CD14-positive monocyte (primary cell): ENCODE measurements at regions not wholly inside any gene's neighbourhood (a gene's known extent, or its start where the extent isn't known, plus 50 kb on each side); places are given as distances from the start of the nearest gene placed in this dataset.

Experiments used
- DNase-seq, 3 donors: peaks; one replicate each; pipeline ENCODE4 v3.0.0-alpha.2; 2011 to 2022
- H2AFZ ChIP-seq: 2 replicates; pipeline ENCODE4 v1.6.0; 2012; ENCODE audit warnings: mild to moderate bottlenecking, low read depth, low read length, inconsistent platforms; ENCODE audit not compliant: insufficient read depth, poor library complexity, severe bottlenecking
- H3K27ac ChIP-seq, 2 donors: 1 replicate in 1 of 2; 2 replicates in 1 of 2; pipeline ENCODE4 v1.5.1; 2012 to 2013; ENCODE audit warnings: low read length in 2 of 2, control low read depth in 1 of 2, inconsistent platforms in 1 of 2, low read depth in 1 of 2, mild to moderate bottlenecking in 1 of 2
- H3K27me3 ChIP-seq, 2 donors: one replicate each; pipeline versions ENCODE4 v1.6.0 to v1.6.1; 2011 to 2013; ENCODE audit warnings: low read length in 2 of 2; ENCODE audit not compliant: control insufficient read depth in 2 of 2, insufficient read depth in 2 of 2
- H3K36me3 ChIP-seq, 2 donors: replicated peaks in 1 of 2; 1 replicate in 1 of 2; 2 replicates in 1 of 2; pipeline versions ENCODE4 v1.5.1 to v1.6.1; 2012 to 2013; ENCODE audit warnings: low read length in 2 of 2, control low read depth in 1 of 2, inconsistent platforms in 1 of 2, mild to moderate bottlenecking in 1 of 2; ENCODE audit not compliant: insufficient read depth in 2 of 2, control insufficient read depth in 1 of 2
- H3K4me1 ChIP-seq, 2 donors: 1 replicate in 1 of 2; 2 replicates in 1 of 2; pipeline versions ENCODE4 v1.5.1 to v1.6.1; 2012 to 2013; ENCODE audit warnings: low read length in 2 of 2, control low read depth in 1 of 2, inconsistent platforms in 1 of 2, mild to moderate bottlenecking in 1 of 2, moderate library complexity in 1 of 2; ENCODE audit not compliant: insufficient read depth in 2 of 2, control insufficient read depth in 1 of 2
- H3K4me2 ChIP-seq: replicated peaks from 2 replicates; pipeline ENCODE3; 2012; ENCODE audit warnings: low read length, moderate library complexity, mild to moderate bottlenecking; ENCODE audit not compliant: poor library complexity, severe bottlenecking; ENCODE audit errors: extremely low read depth
- H3K4me3 ChIP-seq, 3 experiments: fragments of 200-600 bp in 1 of 3; sonication (generic) in 1 of 3; replicated peaks in 1 of 3; 1 replicate in 2 of 3; 2 replicates in 1 of 3; pipeline ENCODE4 v1.5.1; 2011 to 2013; ENCODE audit warnings: low read length in 3 of 3, mild to moderate bottlenecking in 3 of 3, control low read depth in 2 of 3, low read depth in 2 of 3, inconsistent platforms in 1 of 3, moderate library complexity in 1 of 3
- H3K79me2 ChIP-seq: 2 replicates; pipeline ENCODE4 v1.6.0; 2012; ENCODE audit warnings: mild to moderate bottlenecking, control low read depth, inconsistent platforms, low read length, moderate library complexity; ENCODE audit not compliant: insufficient read depth
- H3K9ac ChIP-seq: 2 replicates; pipeline ENCODE4 v1.6.0; 2017; ENCODE audit warnings: low read length, mild to moderate bottlenecking; ENCODE audit not compliant: insufficient read depth, poor library complexity, severe bottlenecking
- H3K9me3 ChIP-seq, 2 donors: replicated peaks in 1 of 2; 1 replicate in 1 of 2; 2 replicates in 1 of 2; pipeline versions ENCODE4 v1.5.1 to v1.6.1; 2012 to 2013; ENCODE audit warnings: low read length in 2 of 2, control low read depth in 1 of 2; ENCODE audit not compliant: control insufficient read depth in 1 of 2, insufficient read depth in 1 of 2
- H4K20me1 ChIP-seq: 2 replicates; pipeline ENCODE4 v1.6.0; 2012; ENCODE audit warnings: mild to moderate bottlenecking, low read length, control low read depth, moderate library complexity; ENCODE audit not compliant: insufficient read depth
- H3K27ac Mint-ChIP-seq, 7 donors: one replicate each; pipeline ENCODE4 v1.8.0; 2020; ENCODE audit warnings: mild to moderate bottlenecking in 7 of 7, mixed read lengths in 7 of 7, moderate library complexity in 6 of 7, inconsistent platforms in 2 of 7
- H3K27me3 Mint-ChIP-seq, 3 donors: one replicate each; pipeline ENCODE4 v1.8.0; 2021 to 2022; ENCODE audit warnings: low read depth in 3 of 3, mild to moderate bottlenecking in 3 of 3, mixed read lengths in 3 of 3, moderate library complexity in 3 of 3, inconsistent platforms in 1 of 3
- H3K36me3 Mint-ChIP-seq, 2 donors: one replicate each; pipeline ENCODE4 v1.8.0; 2020; ENCODE audit warnings: mixed read lengths in 2 of 2, inconsistent platforms in 1 of 2, mild to moderate bottlenecking in 1 of 2
- H3K4me1 Mint-ChIP-seq: one replicate; pipeline ENCODE4 v1.8.0; 2020; ENCODE audit warnings: mild to moderate bottlenecking, mixed read lengths
- H3K4me3 Mint-ChIP-seq, 2 donors: one replicate each; pipeline ENCODE4 v1.8.0; 2020; ENCODE audit warnings: mild to moderate bottlenecking in 2 of 2, mixed read lengths in 2 of 2, moderate library complexity in 1 of 2
- H3K9me3 Mint-ChIP-seq, 7 donors: one replicate each; pipeline ENCODE4 v1.8.0; 2020 to 2022; ENCODE audit warnings: mixed read lengths in 7 of 7, mild to moderate bottlenecking in 6 of 7, moderate library complexity in 6 of 7, inconsistent platforms in 2 of 7
- CTCF ChIP-seq: fragments of 200-600 bp; IDR thresholded peaks from one replicate; pipeline ENCODE4 v1.8.0; 2022; ENCODE audit warnings: antibody characterized with exemption, mild to moderate bottlenecking
- WGBS: methylation state at CpG from one replicate; pipeline ENCODE4 v1.1.5; 2013; ENCODE audit warnings: missing lambda C conversion rate; ENCODE audit not compliant: insufficient coverage; 5-methylcytosine and 5-hydroxymethylcytosine counted together
- intact Hi-C, 2 donors: fragments of 100-400 bp; cut with micrococcal nuclease; formaldehyde crosslinking; loops; one replicate each; pipeline versions ENCODE4 v1.15.0 to v1.15.1; 2023

DNA sequence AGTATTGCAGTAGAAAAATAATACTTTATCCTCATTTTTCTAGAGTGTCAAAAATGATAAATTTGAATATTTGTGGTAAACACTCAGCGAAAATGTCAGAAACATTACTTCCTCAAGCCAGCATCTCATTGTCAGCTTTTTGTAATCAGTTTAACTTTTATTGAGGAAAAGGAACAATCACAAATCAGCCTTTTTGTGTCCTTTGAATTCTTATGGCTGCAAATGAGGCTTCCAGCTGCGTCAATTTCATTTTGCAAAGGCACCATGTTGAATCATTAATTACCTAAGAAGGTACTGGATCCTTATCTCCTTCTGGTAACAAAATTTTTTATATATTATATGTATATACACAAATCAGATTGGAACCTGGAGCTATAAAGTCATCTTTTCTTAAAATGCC is 442.6 kb upstream of the CPEB2 start:
- Histone ChIP-seq H3K9ac (no peak overlapping the region), H3K4me3 (no peak overlapping the region), H3K27ac (no peak overlapping the region), H3K27me3 (no peaks in the 10 kb centered on the region), H4K20me1 (no peaks in the 10 kb centered on the region), H3K9me3 (peaks cover 2 to 10% of the 10 kb centered on the region in 2 donors), H2AFZ (no peak overlapping the region), H3K4me2 (no peak overlapping the region), H3K4me1 (no peaks in the 10 kb centered on the region), H3K79me2 (no peaks in the 10 kb centered on the region), H3K36me3 (no peaks in the 10 kb centered on the region)
- no peaks in the 10 kb centered on the region for H3K4me1 Mint-ChIP-seq
- no peak overlapping the region for H3K27ac Mint-ChIP-seq
- intact Hi-C loops: no loop called here
- WGBS: no CpG with 5 or more reads among the region's 2 CpGs
- H3K4me3 Mint-ChIP-seq: no peak overlapping the region
- DNase-seq: no peak
- H3K9me3 Mint-ChIP-seq: peaks cover 2 to 12% (median 5%) of the 10 kb centered on the region in 7 donors
- H3K36me3 Mint-ChIP-seq: no peaks in the 10 kb centered on the region
- no peaks in the 10 kb centered on the region for H3K27me3 Mint-ChIP-seq
- no peak for TF ChIP-seq CTCF

GRCh38 chr4:14560577-14560976 is 441.7 kb upstream of the CPEB2 start:
- no peaks in the 10 kb centered on the region for H3K79me2 ChIP-seq
- H3K4me3 ChIP-seq: no peak overlapping the region
- H3K27me3 ChIP-seq: no peaks in the 10 kb centered on the region
- H3K9ac ChIP-seq: no peak overlapping the region
- no peaks in the 10 kb centered on the region for H3K36me3 ChIP-seq
- H3K27me3 Mint-ChIP-seq: no peaks in the 10 kb centered on the region
- no peaks in the 10 kb centered on the region for H3K4me1 Mint-ChIP-seq
- no peaks in the 10 kb centered on the region for H4K20me1 ChIP-seq
- H3K36me3 Mint-ChIP-seq: no peaks in the 10 kb centered on the region
- WGBS: no CpG with 5 or more reads among the region's 1 CpG
- H3K27ac Mint-ChIP-seq: no peak overlapping the region
- H3K9me3 Mint-ChIP-seq: peaks cover 2 to 17% (median 7%) of the 10 kb centered on the region in 7 donors
- H2AFZ ChIP-seq: no peak overlapping the region
- intact Hi-C loops: no loop called here
- DNase-seq: no peak
- peaks cover 8 to 13% of the 10 kb centered on the region in 2 donors for H3K9me3 ChIP-seq
- H3K4me3 Mint-ChIP-seq: no peak overlapping the region
- no peak overlapping the region for H3K4me2 ChIP-seq
- TF ChIP-seq CTCF: no peak
- no peaks in the 10 kb centered on the region for H3K4me1 ChIP-seq
- no peak overlapping the region for H3K27ac ChIP-seq
